Adipocyte (in vitro differentiated cells): ENCODE measurements at regions not wholly inside any gene's neighbourhood (a gene's known extent, or its start where the extent isn't known, plus 50 kb on each side); places are given as distances from the start of the nearest gene placed in this dataset.

Experiments
- DNase-seq: peaks from one replicate; pipeline ENCODE4 v3.0.0-alpha.2; 2015; ENCODE audit warnings: low read depth
- H3K27me3 ChIP-seq: replicated peaks from 2 replicates; pipeline ENCODE4 v1.7.0; 2013; ENCODE audit warnings: mild to moderate bottlenecking, low read length, moderate library complexity; ENCODE audit not compliant: control insufficient read depth, insufficient read depth
- H3K36me3 ChIP-seq: 2 replicates; pipeline ENCODE4 v1.7.0; 2013; ENCODE audit warnings: low read length, mild to moderate bottlenecking, moderate library complexity; ENCODE audit not compliant: control insufficient read depth, insufficient read depth, severe bottlenecking
- H3K4me1 ChIP-seq: 2 replicates; pipeline ENCODE4 v1.7.0; 2013; ENCODE audit warnings: mild to moderate bottlenecking, low read length, moderate library complexity; ENCODE audit not compliant: control insufficient read depth, insufficient read depth
- H3K4me3 ChIP-seq: 2 replicates; pipeline ENCODE4 v1.7.0; 2013; ENCODE audit warnings: mild to moderate bottlenecking, low read length, moderate library complexity
- H3K9ac ChIP-seq: 2 replicates; pipeline ENCODE4 v1.7.0; 2013; ENCODE audit warnings: mild to moderate bottlenecking, low read length, moderate library complexity
- H3K9me3 ChIP-seq: 2 replicates; pipeline ENCODE4 v1.7.0; 2013; ENCODE audit warnings: mild to moderate bottlenecking, low read length, moderate library complexity; ENCODE audit not compliant: control insufficient read depth

DNA sequence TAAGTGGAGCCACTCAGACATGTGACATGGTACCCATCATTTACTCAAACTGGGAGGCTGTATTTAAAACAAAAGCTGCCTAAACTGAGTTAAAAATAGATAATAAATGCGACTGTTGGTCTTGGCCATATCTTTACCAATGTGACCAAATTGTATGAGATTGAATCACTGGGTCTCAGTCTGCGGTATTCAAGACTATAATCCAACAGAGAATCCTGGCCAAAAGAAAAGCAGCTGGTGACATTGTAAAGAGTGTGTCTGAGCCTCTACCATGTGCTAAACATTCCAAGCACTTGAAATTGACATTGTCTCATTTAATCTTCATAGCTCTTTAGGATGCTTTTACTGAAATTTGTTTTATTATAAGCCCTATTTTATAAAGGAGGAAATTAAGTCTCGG is 282.6 kb downstream of the ZNF608 start:
- Histone ChIP-seq H3K9ac (no peak overlapping the region), H3K4me1 (no peaks in the 10 kb centered on the region)
- DNase-seq, result no peak

DNA sequence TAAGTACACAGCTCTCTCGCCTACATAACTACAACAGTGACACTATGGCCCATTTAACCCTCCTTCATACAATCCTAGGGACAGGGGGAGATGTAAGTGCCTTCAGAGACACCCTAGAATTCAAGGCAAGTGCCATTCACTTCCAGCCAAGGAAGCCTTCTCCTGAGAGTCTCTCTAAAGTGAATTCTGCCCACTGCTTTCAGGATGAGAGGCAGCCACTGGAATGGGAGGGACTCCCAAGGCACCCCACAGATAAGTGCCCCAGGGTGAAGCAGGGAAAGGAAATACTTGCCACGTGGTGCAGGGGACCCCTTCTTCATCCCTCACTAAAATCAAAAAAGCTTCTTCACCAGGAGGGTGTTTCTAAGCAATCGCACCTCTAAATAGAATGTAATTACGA is 283.7 kb downstream of the ZNF608 start:
- no peak for DNase-seq
- Histone ChIP-seq H3K4me3 (no peak overlapping the region), H3K9me3 (peaks cover 57% of the 10 kb centered on the region), H3K9ac (no peak overlapping the region), H3K36me3 (no peaks in the 10 kb centered on the region), H3K27me3 (no peaks in the 10 kb centered on the region), H3K4me1 (no peaks in the 10 kb centered on the region)

More for the DNA sequence above, 282.6 kb downstream of the ZNF608 start:
- Histone ChIP-seq H3K9me3 (peaks cover 49% of the 10 kb centered on the region), H3K27me3 (no peaks in the 10 kb centered on the region), H3K4me3 (no peak overlapping the region), H3K36me3 (no peaks in the 10 kb centered on the region)

DNA sequence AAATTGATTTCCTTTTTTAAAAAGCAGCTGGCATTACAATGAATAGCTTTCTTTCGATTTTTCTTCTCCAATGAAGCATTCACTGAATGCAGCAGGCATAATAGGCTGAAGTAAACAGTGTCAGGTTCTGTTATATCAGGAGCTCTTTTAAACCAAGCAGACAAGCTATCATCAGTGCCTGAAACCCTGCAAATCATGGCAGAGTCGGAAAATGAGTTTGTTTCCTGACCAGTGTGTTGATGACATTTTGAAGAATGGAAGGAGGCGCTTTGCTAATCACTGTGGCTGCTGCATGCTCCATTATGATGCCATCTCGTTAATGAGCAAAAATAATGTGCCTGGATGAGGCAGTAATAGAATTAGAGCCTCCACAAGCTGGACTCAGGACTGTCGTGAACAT is 284.5 kb downstream of the ZNF608 start:
- DNase-seq, result no peak
- Histone ChIP-seq H3K36me3 (no peaks in the 10 kb centered on the region), H3K4me1 (no peaks in the 10 kb centered on the region), H3K9me3 (peaks cover 60% of the 10 kb centered on the region), H3K4me3 (no peak overlapping the region), H3K9ac (no peak overlapping the region), H3K27me3 (no peaks in the 10 kb centered on the region)

DNA sequence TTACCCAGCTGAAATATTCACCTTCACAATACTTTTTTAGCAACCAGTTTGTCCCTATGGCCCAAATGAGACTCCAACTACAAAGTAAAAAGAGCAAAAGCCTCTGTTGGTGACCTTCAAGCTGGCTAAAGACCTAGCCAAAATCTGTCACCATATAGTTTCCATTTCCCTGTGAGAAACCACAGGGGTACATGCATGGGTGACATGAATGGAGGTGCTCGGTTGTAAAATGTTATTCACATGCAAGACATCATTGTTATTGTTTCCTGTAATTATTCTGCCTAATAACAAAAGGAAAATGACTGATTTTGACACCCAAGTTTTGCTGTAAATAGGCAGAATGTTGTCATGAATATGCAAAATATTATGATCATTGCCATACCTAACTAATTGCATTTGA is 285.3 kb downstream of the ZNF608 start:
- no peaks in the 10 kb centered on the region for H3K27me3 ChIP-seq
- H3K4me3 ChIP-seq, result no peak overlapping the region
- H3K36me3 ChIP-seq, result no peaks in the 10 kb centered on the region
- no peak for DNase-seq
- H3K4me1 ChIP-seq, result no peaks in the 10 kb centered on the region
- no peak overlapping the region for H3K9ac ChIP-seq
- peaks cover 60% of the 10 kb centered on the region for H3K9me3 ChIP-seq

DNA sequence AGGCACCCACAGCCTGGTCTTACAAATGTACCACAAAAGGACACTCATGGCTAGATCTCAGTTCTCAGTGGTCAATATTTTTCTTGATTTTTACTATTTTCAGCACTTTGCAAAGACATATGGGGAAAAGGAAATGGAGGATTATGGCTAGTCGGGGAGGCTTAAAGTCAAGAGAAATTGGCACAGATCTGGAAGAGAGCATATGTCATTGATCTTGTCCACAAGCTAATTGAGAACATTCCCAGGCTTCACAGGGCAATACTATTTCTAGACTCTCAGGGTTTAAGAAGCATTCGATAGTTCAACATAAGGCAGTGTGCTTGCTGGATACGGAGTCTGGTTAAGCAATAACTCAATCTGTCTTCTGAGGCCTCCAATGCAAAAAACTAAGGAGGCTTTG is 285.8 kb downstream of the ZNF608 start:
- H3K9me3 ChIP-seq, result peaks cover 59% of the 10 kb centered on the region
- DNase-seq, result peak; percentile 53
- no peak overlapping the region for H3K4me3 ChIP-seq
- no peaks in the 10 kb centered on the region for H3K27me3 ChIP-seq
- no peak overlapping the region for H3K9ac ChIP-seq
- H3K36me3 ChIP-seq, result no peaks in the 10 kb centered on the region
- H3K4me1 ChIP-seq, result no peaks in the 10 kb centered on the region

DNA sequence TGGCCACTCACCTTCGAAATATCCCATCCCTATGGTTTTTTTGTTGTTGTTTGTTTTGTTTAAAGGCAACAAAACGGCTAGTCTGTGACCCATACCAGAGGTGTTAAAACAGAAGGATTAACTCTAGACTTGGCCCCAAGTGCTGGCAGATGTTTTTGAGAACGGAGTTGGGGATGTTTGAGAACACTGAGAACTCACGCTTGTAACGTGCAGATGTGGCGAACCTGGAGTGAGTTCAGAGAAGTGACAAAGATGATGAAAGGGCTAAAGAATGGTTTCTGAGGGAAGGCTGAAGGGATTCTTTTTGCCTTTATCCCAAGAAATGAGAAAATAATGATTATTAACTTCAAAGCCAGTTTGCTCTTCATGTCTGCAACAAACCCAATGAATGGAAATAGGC is 286.5 kb downstream of the ZNF608 start:
- DNase-seq, result no peak
- Histone ChIP-seq H3K9me3 (peaks cover 53% of the 10 kb centered on the region), H3K27me3 (no peaks in the 10 kb centered on the region), H3K36me3 (no peaks in the 10 kb centered on the region), H3K4me3 (no peak overlapping the region), H3K4me1 (no peaks in the 10 kb centered on the region), H3K9ac (no peak overlapping the region)

DNA sequence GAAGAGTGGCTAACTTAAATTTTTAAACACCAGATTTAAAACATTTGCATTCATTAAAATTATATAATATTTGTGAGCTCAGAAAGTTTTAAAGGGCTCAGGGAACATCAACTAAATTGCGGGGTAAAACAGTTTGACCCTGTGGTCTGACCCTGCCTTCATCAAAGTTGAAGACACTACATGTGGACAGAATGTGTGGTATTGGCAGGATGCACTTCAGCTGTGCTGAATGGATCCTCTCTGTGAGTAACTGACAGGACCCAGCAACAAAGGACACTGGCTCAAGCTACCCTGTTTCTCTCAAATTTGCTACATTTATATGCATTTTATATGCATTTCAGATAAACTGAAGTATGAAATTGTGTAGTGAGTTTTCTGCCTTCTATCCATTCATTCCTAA is 288.5 kb downstream of the ZNF608 start:
- H3K4me1 ChIP-seq, result peaks cover 3% of the 10 kb centered on the region
- H3K27me3 ChIP-seq, result no peaks in the 10 kb centered on the region
- no peak overlapping the region for H3K4me3 ChIP-seq
- no peaks in the 10 kb centered on the region for H3K36me3 ChIP-seq
- peaks cover 51% of the 10 kb centered on the region for H3K9me3 ChIP-seq
- no peak overlapping the region for H3K9ac ChIP-seq
- no peak for DNase-seq

DNA sequence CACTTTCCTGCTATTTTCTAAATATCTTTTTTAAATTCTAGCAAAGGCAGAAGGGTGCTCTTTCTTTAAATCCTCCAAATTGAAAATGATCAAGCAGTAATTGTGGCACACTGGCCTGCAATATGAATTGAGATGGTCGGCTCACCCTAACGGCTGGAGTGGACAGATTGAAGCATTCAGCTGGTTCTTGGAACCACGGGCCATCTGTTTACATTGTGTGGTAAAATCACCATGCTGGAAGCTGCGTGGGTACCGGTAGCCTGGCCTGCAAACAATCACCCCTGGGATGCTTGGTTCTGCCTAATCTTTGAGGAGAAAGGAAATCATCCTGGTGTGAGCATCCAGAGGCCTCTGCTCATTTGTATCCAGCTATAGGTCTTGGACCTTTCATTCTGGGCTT is 289.3 kb downstream of the ZNF608 start:
- Histone ChIP-seq H3K27me3 (no peaks in the 10 kb centered on the region), H3K4me1 (peaks cover 4% of the 10 kb centered on the region)
- DNase-seq, result no peak

DNA sequence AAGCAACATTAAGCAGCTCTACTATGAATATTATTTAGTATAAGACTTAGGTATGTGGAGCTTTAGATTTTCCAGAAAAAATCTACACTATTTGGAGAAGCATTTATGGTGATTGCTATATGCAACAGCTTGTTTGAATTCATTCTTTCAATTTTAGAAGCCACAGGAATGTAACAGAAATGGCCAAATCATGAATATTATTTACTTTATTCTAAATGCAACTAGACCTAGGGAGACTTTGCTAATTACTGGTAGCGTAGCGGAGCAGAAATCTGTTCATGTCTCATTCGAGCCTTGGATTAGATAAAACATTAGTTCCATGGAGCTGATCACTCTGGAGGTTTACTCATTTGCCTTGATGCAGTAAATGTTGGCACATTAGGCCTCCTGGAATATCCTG is 290.2 kb downstream of the ZNF608 start:
- Histone ChIP-seq H3K36me3 (no peaks in the 10 kb centered on the region), H3K4me1 (peaks cover 4% of the 10 kb centered on the region), H3K4me3 (no peak overlapping the region), H3K9ac (no peak overlapping the region), H3K27me3 (no peaks in the 10 kb centered on the region), H3K9me3 (peaks cover 34% of the 10 kb centered on the region)
- peak; percentile 61 for DNase-seq

More for the DNA sequence above, 289.3 kb downstream of the ZNF608 start:
- Histone ChIP-seq H3K9ac (no peak overlapping the region), H3K4me3 (no peak overlapping the region), H3K36me3 (no peaks in the 10 kb centered on the region), H3K9me3 (peaks cover 43% of the 10 kb centered on the region)

DNA sequence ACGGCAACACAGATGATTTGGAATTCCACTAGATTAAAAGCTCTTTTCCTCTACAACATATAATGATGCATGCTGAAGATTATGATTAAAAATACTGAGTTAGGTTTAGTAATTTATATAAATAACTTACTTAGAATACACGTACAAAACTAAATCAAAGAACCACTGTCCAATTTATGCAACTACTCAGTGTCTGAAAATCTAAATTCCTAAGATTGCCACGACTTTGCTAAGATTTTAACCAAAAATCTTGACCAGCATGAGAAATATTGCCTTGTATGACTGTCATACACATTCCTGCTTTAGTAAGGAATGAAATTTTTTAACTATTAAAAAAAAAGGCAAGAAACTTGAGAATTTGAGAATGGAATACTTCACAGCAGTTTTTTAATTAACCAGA is 292.4 kb downstream of the ZNF608 start:
- DNase-seq, result peak; percentile 17

DNA sequence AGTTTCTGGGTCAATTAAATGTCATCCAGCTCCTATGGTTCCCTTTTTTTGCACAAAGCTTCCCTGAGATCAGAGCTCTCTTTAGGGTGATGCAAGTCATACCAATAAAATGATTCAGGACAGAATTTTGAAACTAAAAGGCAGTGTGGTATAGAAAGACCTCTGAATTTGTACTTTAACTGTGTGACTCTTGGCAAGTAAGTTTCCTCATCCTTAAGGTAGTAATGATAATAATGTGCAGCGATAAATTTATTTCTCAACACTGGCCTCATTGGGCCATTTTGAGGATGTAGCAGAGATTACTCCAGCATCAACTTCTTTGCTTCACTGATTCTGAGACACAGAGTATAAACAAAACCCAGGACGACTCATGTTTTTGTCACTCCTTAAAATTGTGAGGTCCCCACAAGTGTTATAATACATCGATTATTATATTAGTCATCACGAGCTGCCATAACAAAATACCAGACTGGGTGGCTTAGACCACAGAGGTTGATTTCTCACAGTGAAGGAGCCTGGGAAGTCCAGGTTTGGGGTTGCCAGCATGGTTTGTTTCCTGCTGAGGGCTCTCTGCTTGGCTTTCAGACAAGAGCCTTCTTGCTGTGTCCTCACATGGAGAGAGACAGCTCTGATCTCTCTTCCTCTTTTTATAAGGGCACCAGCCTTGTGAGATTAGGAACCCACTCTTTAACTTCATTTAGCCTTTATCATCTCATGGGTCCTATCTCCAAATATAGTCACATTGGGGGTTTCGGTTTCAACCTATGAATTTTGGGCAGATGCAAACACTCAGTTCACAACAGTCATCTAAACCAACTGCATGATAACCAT is 293.0 kb downstream of the ZNF608 start:
- Histone ChIP-seq H3K36me3 (no peaks in the 10 kb centered on the region), H3K4me1 (peaks cover 4% of the 10 kb centered on the region), H3K9ac (no peak overlapping the region), H3K9me3 (peaks cover 7% of the 10 kb centered on the region), H3K27me3 (peaks cover 4% of the 10 kb centered on the region), H3K4me3 (no peak overlapping the region)
- DNase-seq, result peak; percentile 74

More for the DNA sequence above, 292.4 kb downstream of the ZNF608 start:
- Histone ChIP-seq H3K9me3 (peaks cover 13% of the 10 kb centered on the region), H3K9ac (no peak overlapping the region), H3K4me1 (peaks cover 4% of the 10 kb centered on the region), H3K27me3 (peaks cover 2% of the 10 kb centered on the region), H3K4me3 (no peak overlapping the region), H3K36me3 (no peaks in the 10 kb centered on the region)

DNA sequence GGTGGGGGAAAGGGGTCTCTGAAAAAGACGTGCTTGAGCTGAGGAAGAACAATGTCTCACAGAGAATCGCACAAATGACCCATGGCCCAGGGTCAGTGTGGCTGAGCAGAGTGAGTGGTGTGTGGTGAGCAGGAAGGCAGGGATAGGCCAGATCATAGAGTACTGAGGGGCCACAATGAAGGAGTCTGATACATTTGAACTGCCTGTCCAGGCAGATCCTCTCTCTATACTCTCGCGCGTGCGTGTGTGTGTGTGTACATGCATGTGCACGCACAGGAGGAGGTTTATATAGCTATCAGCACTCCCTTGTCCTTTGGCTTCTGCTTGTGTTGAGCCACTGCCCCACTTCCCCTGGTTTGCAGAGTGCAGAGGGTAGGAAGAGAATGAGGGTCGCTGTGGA is 294.0 kb downstream of the ZNF608 start:
- H3K27me3 ChIP-seq, result peaks cover 5% of the 10 kb centered on the region
- no peak overlapping the region for H3K9ac ChIP-seq
- peaks cover 4% of the 10 kb centered on the region for H3K4me1 ChIP-seq
- no peaks in the 10 kb centered on the region for H3K36me3 ChIP-seq
- no peak overlapping the region for H3K4me3 ChIP-seq
- DNase-seq, result no peak
- no peaks in the 10 kb centered on the region for H3K9me3 ChIP-seq
